NCI-H69 (cell line): ENCODE measurements at regions not wholly inside any gene's neighbourhood (a gene's known extent, or its start where the extent isn't known, plus 50 kb on each side); places are given as distances from the start of the nearest gene placed in this dataset.

ENCODE experiments used
- DNase-seq: peaks from one replicate; lab custom pipeline; 2025; lab: John Stamatoyannopoulos, UW

GRCh38 chr5:2441495-2442180 is 309.8 kb downstream of the IRX2 start:
- no peak for DNase-seq

GRCh38 chr5:2439608-2440007 is 311.9 kb downstream of the IRX2 start:
- DNase-seq = no peak

- DNase-seq = no peak
Observed at GRCh38 chr5:2433086-2433485, 318.4 kb downstream of the IRX2 start.

- DNase-seq = no peak
Observed at GRCh38 chr5:2432076-2432920, 319.2 kb downstream of the IRX2 start.

GRCh38 chr5:2430606-2431005 is 320.9 kb downstream of the IRX2 start:
- no peak for DNase-seq

- no peak for DNase-seq
Observed at GRCh38 chr5:2427983-2428382, 323.5 kb downstream of the IRX2 start.

GRCh38 chr5:2423634-2424033 is 327.8 kb downstream of the IRX2 start:
- DNase-seq = no peak

- no peak for DNase-seq
Observed at GRCh38 chr5:2417301-2417700, 334.2 kb downstream of the IRX2 start.

- DNase-seq = no peak
Observed at GRCh38 chr5:2415678-2416077, 335.8 kb downstream of the IRX2 start.

GRCh38 chr5:2410451-2410850 is 341.0 kb downstream of the IRX2 start:
- DNase-seq = no peak

- DNase-seq = no peak
Observed at GRCh38 chr5:2403296-2403695, 348.2 kb downstream of the IRX2 start.

GRCh38 chr5:2399804-2400203 is 351.7 kb downstream of the IRX2 start:
- no peak for DNase-seq

GRCh38 chr5:2399096-2399495 is 352.4 kb downstream of the IRX2 start:
- DNase-seq = no peak

- no peak for DNase-seq
Observed at GRCh38 chr5:2393556-2393955, 357.9 kb downstream of the IRX2 start.

GRCh38 chr5:2391566-2391965 is 359.9 kb downstream of the IRX2 start:
- no peak for DNase-seq

- DNase-seq = no peak
Observed at GRCh38 chr5:2391021-2391420, 360.5 kb downstream of the IRX2 start.

- DNase-seq = no peak
Observed at GRCh38 chr5:2388571-2388970, 362.9 kb downstream of the IRX2 start.

GRCh38 chr5:2387634-2388325 is 363.7 kb downstream of the IRX2 start:
- no peak for DNase-seq

GRCh38 chr5:2387250-2387633 is 364.2 kb downstream of the IRX2 start:
- DNase-seq = no peak

GRCh38 chr5:2385818-2386217 is 365.7 kb downstream of the IRX2 start:
- no peak for DNase-seq

- DNase-seq = no peak
Observed at GRCh38 chr5:2383698-2384065, 367.8 kb downstream of the IRX2 start.

GRCh38 chr5:2382776-2383697 is 368.4 kb downstream of the IRX2 start:
- no peak for DNase-seq
